ENCODE measurements at regions not wholly inside any gene's neighbourhood (a gene's known extent, or its start where the extent isn't known, plus 50 kb on each side); places are given as distances from the start of the nearest gene placed in this dataset.

- Mint-ChIP-seq H3K4me1 (no peaks in the 10 kb centered on the region), H3K27me3 (ENCODE audit: insufficient read depth, low read depth) (no peaks in the 10 kb centered on the region), H3K36me3 (no peaks in the 10 kb centered on the region), H3K4me3 (no peak overlapping the region), H3K27ac (no peak overlapping the region), H3K9me3 (no peaks in the 10 kb centered on the region)
- H3K9ac ChIP-seq: no peak overlapping the region
- H3K4me1 ChIP-seq: no peaks in the 10 kb centered on the region
- H3K27ac ChIP-seq: no peak overlapping the region
- H4K20me1 ChIP-seq (ENCODE audit: low read depth): no peaks in the 10 kb centered on the region
- H3K4me3 ChIP-seq: no peak overlapping the region
- TF ChIP-seq CTCF (IDR thresholded peaks at IDR 0.05) (no peak), EZH2 (IDR thresholded peaks at IDR 0.05) (no peak), EZH2phosphoT487 (IDR thresholded peaks at IDR 0.05) (no peak)
- no peaks in the 10 kb centered on the region for H3K27me3 ChIP-seq
- no peak overlapping the region for H3K4me2 ChIP-seq
- H3K79me2 ChIP-seq (ENCODE audit: low read depth): no peaks in the 10 kb centered on the region
- no peaks in the 10 kb centered on the region for H3F3A ChIP-seq (ENCODE audit: low read depth)
- no peak for DNase-seq (ENCODE audit: low spot score)
- no peak overlapping the region for H2AFZ ChIP-seq (replicated peaks)
- no peaks in the 10 kb centered on the region for H3K36me3 ChIP-seq
- no peaks in the 10 kb centered on the region for H3K9me3 ChIP-seq (ENCODE audit: low read depth)
These were observed 304.3 kb downstream of the MATN1 start for GRCh38 chr1:30418939-30419720.

GRCh38 chr1:30418061-30418938 lies 305.1 kb downstream of the MATN1 start:
- H3K79me2 ChIP-seq (ENCODE audit: low read depth): no peaks in the 10 kb centered on the region
- no peak for DNase-seq (ENCODE audit: low spot score)
- H3K4me1 ChIP-seq: no peaks in the 10 kb centered on the region
- H3K27me3 ChIP-seq: no peaks in the 10 kb centered on the region
- no peak overlapping the region for H3K9ac ChIP-seq
- TF ChIP-seq EZH2 (IDR thresholded peaks at IDR 0.05) (no peak), EZH2phosphoT487 (IDR thresholded peaks at IDR 0.05) (no peak), CTCF (IDR thresholded peaks at IDR 0.05) (no peak)
- H4K20me1 ChIP-seq (ENCODE audit: low read depth): no peaks in the 10 kb centered on the region
- no peak overlapping the region for H2AFZ ChIP-seq (replicated peaks)
- Mint-ChIP-seq H3K27ac (no peak overlapping the region), H3K27me3 (ENCODE audit: insufficient read depth, low read depth) (no peaks in the 10 kb centered on the region), H3K4me3 (no peak overlapping the region), H3K4me1 (no peaks in the 10 kb centered on the region), H3K9me3 (no peaks in the 10 kb centered on the region), H3K36me3 (no peaks in the 10 kb centered on the region)
- H3K36me3 ChIP-seq: no peaks in the 10 kb centered on the region
- H3F3A ChIP-seq (ENCODE audit: low read depth): no peaks in the 10 kb centered on the region
- no peaks in the 10 kb centered on the region for H3K9me3 ChIP-seq (ENCODE audit: low read depth)
- H3K27ac ChIP-seq: no peak overlapping the region
- no peak overlapping the region for H3K4me3 ChIP-seq
- H3K4me2 ChIP-seq: no peak overlapping the region

- H3K36me3 ChIP-seq: no peaks in the 10 kb centered on the region
- no peak for TF ChIP-seq CTCF (IDR thresholded peaks at IDR 0.05)
- TF ChIP-seq EZH2 (IDR thresholded peaks at IDR 0.05): no peak
- TF ChIP-seq EZH2phosphoT487 (IDR thresholded peaks at IDR 0.05): no peak
- H4K20me1 ChIP-seq (ENCODE audit: low read depth): no peaks in the 10 kb centered on the region
- H3K4me1 ChIP-seq: no peaks in the 10 kb centered on the region
- H3K27ac Mint-ChIP-seq: no peak overlapping the region
- H3K9ac ChIP-seq: no peak overlapping the region
- H3K4me1 Mint-ChIP-seq: no peaks in the 10 kb centered on the region
- H3K27me3 ChIP-seq: no peaks in the 10 kb centered on the region
- H3K4me3 ChIP-seq: no peak overlapping the region
- no peaks in the 10 kb centered on the region for H3F3A ChIP-seq (ENCODE audit: low read depth)
- peaks cover 4% of the 10 kb centered on the region for H3K27me3 Mint-ChIP-seq (ENCODE audit: insufficient read depth, low read depth)
- no peak overlapping the region for H2AFZ ChIP-seq (replicated peaks)
- H3K4me3 Mint-ChIP-seq: no peak overlapping the region
- H3K9me3 Mint-ChIP-seq: no peaks in the 10 kb centered on the region
- no peak for DNase-seq (ENCODE audit: low spot score)
- H3K79me2 ChIP-seq (ENCODE audit: low read depth): no peaks in the 10 kb centered on the region
- H3K9me3 ChIP-seq (ENCODE audit: low read depth): no peaks in the 10 kb centered on the region
- H3K4me2 ChIP-seq: no peak overlapping the region
- no peaks in the 10 kb centered on the region for H3K36me3 Mint-ChIP-seq
- no peak overlapping the region for H3K27ac ChIP-seq
These were observed 305.7 kb downstream of the MATN1 start for GRCh38 chr1:30417701-30418046.

Data from neural progenitor cell (in vitro differentiated cells).